GM18519 (cell line): ENCODE measurements at regions not wholly inside any gene's neighbourhood (a gene's known extent, or its start where the extent isn't known, plus 50 kb on each side); places are given as distances from the start of the nearest gene placed in this dataset.

Source experiments
- ATAC-seq: cut with Tn5 transposase; IDR thresholded peaks from one replicate; pipeline ENCODE4 v1.9.1; 2021; ENCODE audit warnings: mild to moderate bottlenecking, moderate library complexity; ENCODE audit not compliant: unreplicated experiment, low FRiP score

DNA sequence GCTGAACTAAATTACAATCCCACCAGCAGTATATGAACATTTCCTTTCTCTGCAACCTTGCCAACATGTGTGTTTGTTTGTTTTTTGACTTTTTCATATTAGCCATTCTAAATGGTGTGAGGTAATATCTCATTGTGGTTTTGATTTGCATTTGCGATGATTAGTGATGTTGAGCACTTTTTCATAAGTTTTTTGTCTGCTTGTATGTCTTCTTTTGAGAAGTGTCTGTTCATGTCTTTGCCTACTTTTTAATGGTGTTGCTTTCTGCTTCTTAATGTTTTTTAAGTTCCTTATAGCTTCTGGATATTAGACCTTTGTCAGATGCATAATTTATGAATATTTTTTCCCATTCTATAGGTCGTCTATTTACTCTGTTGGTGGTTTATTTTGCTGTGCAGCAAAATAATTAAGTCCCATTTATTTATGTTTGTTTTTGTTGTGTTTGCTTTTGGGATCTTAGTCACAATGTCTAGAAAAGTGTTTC is 1262.9 kb downstream of the FSCB start:
- no peak for ATAC-seq

GRCh38 chr14:43243168-43243567 is 1263.9 kb downstream of the FSCB start:
- no peak for ATAC-seq

GRCh38 chr14:43232261-43232660 is 1274.8 kb downstream of the FSCB start:
- no peak for ATAC-seq

DNA sequence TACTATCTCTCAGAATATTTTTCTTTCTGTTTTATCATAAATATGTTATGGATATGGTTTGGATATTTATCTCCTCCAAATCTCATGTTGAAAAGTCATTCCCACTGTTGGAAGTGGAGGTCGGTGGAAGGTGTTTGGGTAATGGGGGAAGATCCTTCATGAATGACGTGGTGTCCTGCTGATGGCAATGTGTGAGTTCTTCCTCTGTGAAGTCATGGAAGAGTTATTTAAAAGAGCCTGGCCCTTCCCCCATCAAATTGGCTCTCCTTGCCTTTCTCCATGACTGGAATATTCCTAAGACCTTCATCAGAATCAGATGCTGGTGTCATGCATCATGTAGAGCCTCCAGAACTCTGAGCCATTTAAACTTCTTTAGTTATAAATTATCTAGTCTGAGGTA is 1291.6 kb downstream of the FSCB start:
- no peak for ATAC-seq

DNA sequence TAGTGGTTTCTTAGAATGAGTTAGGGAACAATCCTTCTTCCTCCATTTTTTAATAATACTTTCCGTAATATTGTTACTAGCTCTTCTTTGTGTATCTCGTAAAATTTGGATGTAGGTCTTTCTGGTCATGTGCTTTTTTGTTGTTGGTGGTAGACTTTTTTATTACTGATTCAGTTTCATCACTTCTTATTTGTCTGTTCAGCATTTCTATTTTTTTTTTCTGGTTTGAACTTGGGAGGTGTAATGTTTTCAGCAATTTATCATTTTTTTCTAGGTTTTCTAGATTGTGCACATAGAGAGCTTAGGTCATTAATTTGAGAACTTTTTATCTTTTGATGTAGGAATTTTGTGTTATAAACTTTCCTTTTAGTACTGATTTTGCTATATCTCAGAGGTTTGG is 1299.9 kb downstream of the FSCB start:
- ATAC-seq, result no peak

- no peak for ATAC-seq
Measured at GRCh38 chr14:43204816-43205215, 1302.3 kb downstream of the FSCB start.

DNA sequence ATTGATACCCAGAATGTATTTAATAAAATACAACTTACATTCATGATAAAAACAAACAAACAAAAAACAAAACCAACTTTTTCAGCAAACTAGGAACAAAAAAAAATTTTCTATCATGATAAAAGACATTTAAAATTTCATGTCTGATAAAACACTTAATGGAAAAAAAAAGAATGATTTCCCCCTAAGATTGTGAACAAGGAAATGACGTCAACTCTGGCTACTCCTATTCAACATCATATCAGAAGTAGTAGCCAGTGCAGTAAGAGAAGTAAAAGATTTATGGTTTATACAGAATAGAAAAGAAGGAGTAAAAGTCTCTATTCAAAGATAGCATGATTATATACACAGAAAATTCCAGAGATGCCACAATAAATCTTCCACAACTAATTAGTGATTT is 1306.6 kb downstream of the FSCB start:
- no peak for ATAC-seq

DNA sequence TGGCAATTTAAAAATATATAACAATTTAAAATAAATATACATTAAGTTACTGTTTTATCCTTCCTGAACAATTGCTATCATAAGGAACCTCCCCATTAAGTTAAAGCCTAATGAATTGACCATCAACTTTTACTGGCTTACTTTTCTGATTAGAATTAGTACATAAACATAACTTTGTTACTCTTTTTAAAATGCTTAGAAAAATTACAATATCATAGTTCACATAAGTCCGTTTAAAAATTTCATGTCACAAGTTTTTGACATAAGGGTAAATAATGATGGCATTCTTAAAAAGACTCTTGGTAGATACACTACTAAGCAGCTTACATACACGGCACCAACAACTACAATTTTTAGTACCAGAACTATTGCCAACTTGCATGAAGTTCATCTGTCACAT is 1308.6 kb downstream of the FSCB start:
- no peak for ATAC-seq

DNA sequence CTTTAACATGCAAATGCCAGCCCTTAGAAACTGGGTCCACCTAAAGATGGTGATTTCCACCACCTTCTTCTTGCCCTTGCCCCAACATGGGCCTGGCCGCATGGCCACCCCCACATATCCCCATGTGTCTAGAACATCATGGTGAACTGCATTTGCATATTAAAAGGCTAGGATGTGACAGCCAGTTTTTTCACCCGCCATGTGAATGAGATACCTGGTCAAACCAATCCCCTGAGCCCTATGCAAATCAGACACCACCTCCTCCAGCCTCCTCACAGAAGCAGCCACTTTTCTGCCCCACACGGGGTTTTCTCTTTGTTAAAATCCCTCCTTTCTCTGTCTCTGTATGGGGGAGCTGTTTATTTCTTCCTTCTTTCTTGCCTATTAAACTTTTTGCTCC is 1322.5 kb downstream of the FSCB start:
- ATAC-seq, result no peak

DNA sequence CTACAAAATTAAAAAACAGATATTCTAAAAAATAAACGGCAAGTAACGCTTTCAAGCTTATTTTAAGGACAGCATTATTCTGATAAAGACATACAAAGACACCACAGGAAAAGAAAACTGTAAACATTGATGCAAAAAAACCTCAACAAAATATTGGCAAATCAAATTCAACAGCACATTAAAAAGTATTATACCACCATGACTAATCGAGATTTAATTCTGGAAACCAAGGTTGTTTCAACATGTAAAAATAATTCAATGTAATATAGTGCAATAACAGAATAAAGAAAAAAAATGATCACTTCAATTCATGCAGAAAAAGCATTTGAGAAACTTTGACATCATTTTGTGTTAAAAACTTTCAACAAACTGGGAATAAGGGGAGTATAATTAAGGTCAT is 1323.2 kb downstream of the FSCB start:
- no peak for ATAC-seq

DNA sequence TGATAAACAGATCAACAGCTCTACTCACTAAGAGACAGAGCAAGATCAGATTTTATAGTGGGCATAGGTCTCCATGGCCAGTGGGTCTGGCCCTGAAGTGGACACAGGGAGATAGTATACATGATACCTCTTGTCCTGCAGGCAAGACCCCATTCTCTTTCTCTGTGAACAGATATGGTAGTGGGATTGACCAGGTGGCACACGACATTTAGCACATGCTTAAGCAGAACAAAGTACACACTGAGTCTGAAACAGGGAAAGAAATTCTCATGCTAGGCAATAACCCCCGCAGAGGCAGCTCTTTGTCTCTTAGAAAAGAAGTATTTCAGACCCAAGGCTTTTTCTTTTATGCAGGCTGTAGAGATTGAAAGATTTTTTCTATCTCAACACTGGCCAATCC is 1331.2 kb downstream of the FSCB start:
- no peak for ATAC-seq

- ATAC-seq, result no peak
Measured at GRCh38 chr14:43172899-43173548, 1334.1 kb downstream of the FSCB start.

GRCh38 chr14:43169722-43170121 is 1337.4 kb downstream of the FSCB start:
- ATAC-seq, result peak; percentile 52

- no peak for ATAC-seq
Measured at GRCh38 chr14:43168371-43168925, 1338.6 kb downstream of the FSCB start.

DNA sequence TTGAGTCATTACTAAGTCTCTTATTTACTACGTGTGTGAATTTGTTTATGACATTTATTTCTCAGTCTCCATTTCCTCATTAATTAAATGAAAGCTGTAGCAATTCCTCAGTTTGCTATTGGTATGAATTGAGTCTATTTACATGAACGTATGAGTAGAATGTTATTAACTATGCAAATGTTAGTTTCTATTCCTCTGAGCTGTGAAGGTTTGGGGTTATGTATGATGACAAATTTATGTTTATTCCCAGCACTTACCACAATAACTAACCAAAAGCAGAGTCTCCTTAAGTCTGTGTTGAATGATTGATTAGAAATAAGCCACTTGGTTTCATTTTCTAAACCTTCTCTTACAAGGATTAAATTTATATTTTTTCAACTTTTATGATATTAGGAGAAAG is 1340.9 kb downstream of the FSCB start:
- no peak for ATAC-seq

DNA sequence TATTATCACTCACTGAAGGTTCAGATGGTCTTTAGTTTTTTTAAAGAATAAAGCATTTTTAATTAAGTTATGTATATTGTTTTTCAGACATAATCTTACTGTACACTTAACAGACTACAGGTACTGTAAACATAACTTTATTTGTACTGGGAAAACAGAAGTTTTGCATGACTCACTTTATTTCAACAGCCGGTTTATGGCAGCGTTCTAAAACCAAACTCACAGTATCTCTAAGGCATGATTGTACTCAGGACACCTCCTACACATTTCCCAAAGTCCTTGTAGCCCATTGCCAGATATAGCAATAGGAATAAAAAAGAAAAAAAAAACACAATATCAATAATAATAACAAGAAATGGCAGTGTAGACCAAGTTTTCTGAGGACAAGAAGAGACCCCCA is 1341.4 kb downstream of the FSCB start:
- ATAC-seq, result no peak

DNA sequence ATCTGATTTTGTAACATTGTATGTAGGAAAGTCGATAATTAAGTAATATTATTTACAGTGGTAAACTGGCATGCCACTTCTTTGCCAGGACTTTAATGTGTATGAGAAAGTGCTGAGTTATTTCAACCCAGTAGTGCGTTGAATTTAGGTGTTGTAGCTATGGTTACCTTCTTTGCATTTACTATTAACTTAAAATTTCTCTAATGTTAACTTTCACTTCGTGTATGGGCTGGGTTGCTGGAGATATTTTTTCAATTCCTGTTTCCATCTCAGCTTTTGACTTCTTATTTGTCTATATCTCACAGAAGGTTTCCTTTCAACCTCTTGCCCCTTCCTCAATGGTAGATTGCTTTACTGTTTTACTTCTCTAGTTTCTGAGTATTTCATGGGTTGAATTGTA is 1345.6 kb downstream of the FSCB start:
- peak; percentile 49 for ATAC-seq

GRCh38 chr14:43157661-43158060 is 1349.4 kb downstream of the FSCB start:
- ATAC-seq, result no peak

GRCh38 chr14:43155924-43156323 is 1351.2 kb downstream of the FSCB start:
- no peak for ATAC-seq

- ATAC-seq, result no peak
Measured at GRCh38 chr14:43155258-43155657, 1351.8 kb downstream of the FSCB start.

DNA sequence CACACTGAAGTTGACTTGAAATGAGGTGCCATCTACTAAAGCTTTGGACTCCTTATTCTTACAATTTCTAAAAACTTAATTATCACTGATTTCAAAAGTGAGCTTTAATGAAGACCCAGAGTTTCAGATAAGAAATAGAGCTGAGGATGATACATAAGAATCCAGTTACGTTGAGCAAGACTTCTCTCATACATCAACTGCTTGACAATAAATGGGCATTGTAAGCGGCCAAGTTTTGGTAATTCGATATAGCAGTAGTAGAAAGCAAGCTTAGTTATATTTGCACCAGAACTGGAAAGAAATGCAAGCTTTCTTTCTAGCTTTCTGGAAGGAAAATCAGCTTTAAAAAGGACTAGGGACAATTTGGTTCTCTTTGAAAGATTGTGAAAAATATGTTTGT is 1359.6 kb downstream of the FSCB start:
- ATAC-seq, result no peak

DNA sequence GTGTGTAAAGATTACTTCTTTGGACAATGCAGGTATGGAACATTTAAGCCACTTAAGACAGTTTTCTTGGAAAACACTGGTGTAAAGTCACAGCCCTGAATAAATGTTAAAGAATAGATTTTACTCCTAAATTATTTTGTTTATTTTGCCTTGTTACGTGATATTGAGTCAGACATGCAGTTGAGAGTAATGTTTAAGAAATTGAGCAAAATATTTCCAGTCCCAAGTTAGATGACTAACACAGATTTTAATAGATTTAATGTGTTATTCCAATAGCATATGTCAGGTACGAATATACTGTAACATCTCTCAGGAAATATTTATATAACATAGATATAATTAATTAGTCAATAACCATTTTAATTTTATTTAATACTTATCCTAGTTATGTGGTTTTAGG is 1361.7 kb downstream of the FSCB start:
- no peak for ATAC-seq

DNA sequence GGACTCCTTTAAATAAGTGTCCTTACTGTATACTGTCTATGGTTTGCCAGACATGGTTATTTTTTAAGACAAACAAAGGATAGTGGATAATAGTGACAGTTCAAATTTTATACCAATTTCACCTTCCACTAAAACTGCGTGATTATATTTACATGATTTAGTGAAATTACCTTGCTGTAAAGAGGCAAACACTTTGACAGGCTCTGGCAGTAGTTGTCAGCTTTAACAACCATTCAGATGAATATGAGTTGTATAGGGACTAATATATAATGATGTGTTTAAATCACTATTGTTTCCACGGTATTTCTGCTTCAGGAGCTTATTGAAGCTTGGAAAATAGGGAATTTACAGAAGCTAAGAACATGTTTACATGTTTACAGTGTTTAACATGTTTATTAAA is 1364.0 kb downstream of the FSCB start:
- ATAC-seq, result no peak
